PC-9 (cell line): ENCODE measurements at regions not wholly inside any gene's neighbourhood (a gene's known extent, or its start where the extent isn't known, plus 50 kb on each side); places are given as distances from the start of the nearest gene placed in this dataset.

ENCODE experiments used
- BruUV-seq: library from RNA; stranded (reverse); fragments of 400-500 nt; replicated peaks from 2 replicates; lab custom pipeline; 2021; lab: Mats Ljungman, UMichigan
- CTCF ChIA-PET: fragments of 300-600 bp; sonication (Branson Sonifier 250); formaldehyde crosslinking; loops from one replicate; lab custom pipeline; 2022; ENCODE audit warnings: antibody characterized with exemption; lab: Charles Lee
- POLR2A ChIA-PET: fragments of 300-600 bp; sonication (Branson Sonifier 250); formaldehyde crosslinking; loops from one replicate; lab custom pipeline; 2022; ENCODE audit warnings: antibody characterized with exemption; ENCODE audit not compliant: unreplicated experiment; lab: Charles Lee
- DNase-seq, 2 experiments: peaks; one replicate each; pipeline versions ENCODE4 v3.0.0 to v3.0.0-alpha.2; 2015 to 2022; ENCODE audit warnings: mixed read lengths in 1 of 2
- H2AFZ ChIP-seq: fragments of 200-600 bp; sonication (generic); 2 replicates; pipeline ENCODE4 v1.8.1; 2017; ENCODE audit warnings: antibody characterized with exemption
- H3F3A ChIP-seq: fragments of 200-600 bp; sonication (generic); 2 replicates; pipeline ENCODE4 v1.8.1; 2017; ENCODE audit warnings: antibody characterized with exemption, mild to moderate bottlenecking, low read depth; ENCODE audit not compliant: insufficient read depth
- H3K27ac ChIP-seq: fragments of 200-600 bp; sonication (generic); 2 replicates; pipeline ENCODE4 v1.6.1; 2016; ENCODE audit warnings: mixed run types
- H3K27me3 ChIP-seq: fragments of 200-600 bp; sonication (generic); 2 replicates; pipeline ENCODE4 v1.6.1; 2016; ENCODE audit warnings: low read depth, mixed run types; ENCODE audit not compliant: insufficient read depth
- H3K36me3 ChIP-seq: fragments of 200-600 bp; sonication (generic); 2 replicates; pipeline ENCODE4 v1.6.1; 2016; ENCODE audit warnings: low read depth, mixed run types
- H3K4me1 ChIP-seq: fragments of 200-600 bp; sonication (generic); replicated peaks from 2 replicates; pipeline ENCODE4 v1.6.1; 2016; ENCODE audit warnings: mixed run types; ENCODE audit not compliant: insufficient read depth
- H3K4me2 ChIP-seq: fragments of 200-600 bp; sonication (generic); 2 replicates; pipeline ENCODE4 v1.6.1; 2017; ENCODE audit warnings: mixed run types
- H3K4me3 ChIP-seq: fragments of 200-600 bp; sonication (generic); 2 replicates; pipeline ENCODE4 v1.6.1; 2016; ENCODE audit warnings: mixed run types
- H3K79me2 ChIP-seq: fragments of 200-600 bp; sonication (generic); 2 replicates; pipeline ENCODE4 v1.6.1; 2017; ENCODE audit warnings: low read depth, mixed run types
- H3K9me2 ChIP-seq: fragments of 200-600 bp; sonication (generic); 2 replicates; pipeline ENCODE4 v1.8.1; 2017; ENCODE audit warnings: mild to moderate bottlenecking; ENCODE audit not compliant: insufficient read depth
- H3K9me3 ChIP-seq: fragments of 200-600 bp; sonication (generic); 2 replicates; pipeline ENCODE4 v1.8.1; 2016; ENCODE audit warnings: low read depth; ENCODE audit not compliant: insufficient read depth
- H4K20me1 ChIP-seq: fragments of 200-600 bp; sonication (generic); 2 replicates; pipeline ENCODE4 v1.8.1; 2017; ENCODE audit not compliant: insufficient read depth
- CTCF ChIP-seq: fragments of 200-600 bp; sonication (generic); conservative IDR thresholded peaks from 2 replicates; pipeline ENCODE4 v1.6.1; 2017; ENCODE audit warnings: mixed run types, antibody characterized with exemption, mild to moderate bottlenecking, moderate library complexity
- EZH2 ChIP-seq: fragments of 200-600 bp; sonication (generic); IDR thresholded peaks from 2 replicates; pipeline ENCODE4 v1.8.0; 2017; ENCODE audit warnings: antibody characterized with exemption, low read depth
- intact Hi-C: fragments of 100-400 bp; cut with micrococcal nuclease; formaldehyde crosslinking; loops from one replicate; pipeline ENCODE4 v1.10.0; 2022; ENCODE audit not compliant: unreplicated experiment

GRCh38 chr18:51383116-51383515, 185.6 kb upstream of the MEX3C start:
- POLR2A ChIA-PET: interaction anchor here (0.6 kb wide), 1 partner anchor 608 kb away, joined by 4 read pairs; no protein-coding TSS in a partner anchor
- intact Hi-C loops: no loop called here
- no peak overlapping the region for H2AFZ ChIP-seq
- no peaks in the 10 kb centered on the region for H3K27me3 ChIP-seq
- no peaks in the 10 kb centered on the region for H3K9me2 ChIP-seq
- TF ChIP-seq EZH2: no peak
- TF ChIP-seq CTCF: no peak
- no peaks in the 10 kb centered on the region for H3F3A ChIP-seq
- no peak overlapping the region for H3K4me2 ChIP-seq
- no TSS peak for BruUV-seq
- DNase-seq: no peak
- H3K4me1 ChIP-seq: no peaks in the 10 kb centered on the region
- CTCF ChIA-PET: no interaction called here
- no peaks in the 10 kb centered on the region for H3K9me3 ChIP-seq
- H3K4me3 ChIP-seq: no peak overlapping the region
- H3K36me3 ChIP-seq: no peaks in the 10 kb centered on the region
- H4K20me1 ChIP-seq: no peaks in the 10 kb centered on the region
- H3K79me2 ChIP-seq: no peaks in the 10 kb centered on the region
- no peak overlapping the region for H3K27ac ChIP-seq

GRCh38 chr18:51383711-51384110, 186.2 kb upstream of the MEX3C start:
- Histone ChIP-seq H3K27ac (no peak overlapping the region), H3K9me3 (no peaks in the 10 kb centered on the region), H3K4me1 (no peaks in the 10 kb centered on the region), H3K79me2 (no peaks in the 10 kb centered on the region), H3F3A (no peaks in the 10 kb centered on the region), H3K36me3 (no peaks in the 10 kb centered on the region), H2AFZ (no peak overlapping the region), H4K20me1 (no peaks in the 10 kb centered on the region), H3K4me2 (no peak overlapping the region), H3K4me3 (no peak overlapping the region), H3K9me2 (no peaks in the 10 kb centered on the region), H3K27me3 (no peaks in the 10 kb centered on the region)
- intact Hi-C loops: no loop called here
- ChIA-PET CTCF (no interaction called here), POLR2A (interaction anchor here (0.6 kb wide), 1 partner anchor 608 kb away, joined by 4 read pairs; no protein-coding TSS in a partner anchor)
- BruUV-seq: no TSS peak
- no peak for TF ChIP-seq EZH2
- no peak for TF ChIP-seq CTCF
- DNase-seq: no peak

DNA sequence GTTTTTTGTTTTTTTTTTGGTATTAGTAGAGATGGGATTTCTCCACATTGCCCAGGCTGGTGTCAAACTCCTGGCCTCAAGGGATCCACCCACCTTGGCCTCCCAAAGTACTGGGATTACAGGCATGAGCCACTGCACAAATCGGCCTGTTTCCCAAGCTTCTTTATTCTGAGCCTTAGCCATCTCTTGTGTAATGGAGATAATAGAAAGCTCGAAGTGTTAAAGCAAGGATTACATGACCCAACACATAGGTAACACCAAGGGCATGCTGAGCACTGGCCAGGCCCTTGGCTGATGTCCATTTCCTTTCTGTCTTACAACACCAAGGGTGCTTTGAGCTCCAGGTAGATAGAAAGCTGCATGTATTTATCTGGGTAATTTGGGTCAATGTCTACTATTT, 187.8 kb upstream of the MEX3C start:
- Histone ChIP-seq H3K4me3 (no peak overlapping the region), H3K36me3 (no peaks in the 10 kb centered on the region), H3F3A (no peaks in the 10 kb centered on the region), H4K20me1 (no peaks in the 10 kb centered on the region), H3K4me1 (no peaks in the 10 kb centered on the region), H3K4me2 (no peak overlapping the region), H3K27me3 (no peaks in the 10 kb centered on the region), H3K9me2 (no peaks in the 10 kb centered on the region), H3K27ac (no peak overlapping the region), H2AFZ (no peak overlapping the region), H3K79me2 (no peaks in the 10 kb centered on the region), H3K9me3 (no peaks in the 10 kb centered on the region)
- POLR2A ChIA-PET: no interaction called here
- TF ChIP-seq CTCF (no peak), EZH2 (no peak)
- CTCF ChIA-PET: interaction anchor here (0.7 kb wide), 1 partner anchor 274 kb away, joined by 3 read pairs; no protein-coding TSS in a partner anchor
- no peak for DNase-seq
- no TSS peak for BruUV-seq
- intact Hi-C loops: no loop called here
